Loucy (cell line): ENCODE measurements at regions not wholly inside any gene's neighbourhood (a gene's known extent, or its start where the extent isn't known, plus 50 kb on each side); places are given as distances from the start of the nearest gene placed in this dataset.

Source experiments
- CTCF ChIP-seq: fragments of 200-600 bp; sonication (generic); conservative IDR thresholded peaks from 2 replicates; pipeline ENCODE4 v1.5.1; 2014; ENCODE audit warnings: mild to moderate bottlenecking, antibody characterized with exemption, low read length
- EZH2phosphoT487 ChIP-seq: fragments of 200-600 bp; IDR thresholded peaks from 2 replicates; pipeline ENCODE4 v1.6.1; 2018; ENCODE audit warnings: antibody characterized with exemption, mild to moderate bottlenecking, moderate library complexity, borderline replicate concordance

DNA sequence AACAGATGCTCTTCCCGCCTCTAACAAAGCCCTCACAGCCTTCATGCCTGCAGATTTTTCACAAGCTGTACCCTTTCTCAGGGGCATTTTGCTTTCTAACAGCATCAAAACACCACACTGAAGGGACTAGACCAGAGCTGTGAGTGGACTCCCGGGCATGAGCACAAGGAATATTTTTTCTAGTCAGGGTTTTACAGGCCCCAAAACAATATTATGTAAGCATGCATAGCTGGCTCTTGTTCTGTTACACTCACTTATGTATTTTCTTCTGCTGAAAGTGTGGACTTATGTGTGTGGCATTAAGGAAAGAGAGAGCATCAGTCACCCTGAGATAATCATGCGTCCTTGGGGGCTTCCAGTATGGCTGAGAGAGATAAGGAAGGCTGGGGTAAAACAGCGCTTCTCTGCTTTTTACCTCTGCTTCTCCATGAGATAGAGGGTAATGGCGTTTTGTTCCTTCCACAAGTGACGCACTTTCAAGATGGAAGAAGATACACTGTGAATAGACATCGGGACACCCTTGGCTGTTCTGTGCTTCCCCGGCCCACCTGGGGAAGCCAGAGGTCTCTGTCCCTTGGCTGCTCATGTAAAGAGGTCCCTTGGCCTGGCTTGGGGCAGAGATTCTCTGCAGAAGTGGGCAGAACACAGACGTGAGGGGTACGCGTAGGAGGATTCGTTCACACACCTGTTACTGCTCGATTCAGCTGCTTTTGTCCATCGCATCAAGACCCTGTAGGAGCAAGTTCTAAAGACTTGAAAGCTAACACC, 266.7 kb upstream of the RAB4A start:
- TF ChIP-seq EZH2phosphoT487 (no peak), CTCF (no peak)
